Cerebellar cortex (tissue), 1 donor: ENCODE measurements at regions not wholly inside any gene's neighbourhood (a gene's known extent, or its start where the extent isn't known, plus 50 kb on each side); places are given as distances from the start of the nearest gene placed in this dataset.

ENCODE experiments used
- DNase-seq: peaks from one replicate; pipeline ENCODE4 v3.0.0-alpha.2; 2015; ENCODE audit warnings: low spot score

DNA sequence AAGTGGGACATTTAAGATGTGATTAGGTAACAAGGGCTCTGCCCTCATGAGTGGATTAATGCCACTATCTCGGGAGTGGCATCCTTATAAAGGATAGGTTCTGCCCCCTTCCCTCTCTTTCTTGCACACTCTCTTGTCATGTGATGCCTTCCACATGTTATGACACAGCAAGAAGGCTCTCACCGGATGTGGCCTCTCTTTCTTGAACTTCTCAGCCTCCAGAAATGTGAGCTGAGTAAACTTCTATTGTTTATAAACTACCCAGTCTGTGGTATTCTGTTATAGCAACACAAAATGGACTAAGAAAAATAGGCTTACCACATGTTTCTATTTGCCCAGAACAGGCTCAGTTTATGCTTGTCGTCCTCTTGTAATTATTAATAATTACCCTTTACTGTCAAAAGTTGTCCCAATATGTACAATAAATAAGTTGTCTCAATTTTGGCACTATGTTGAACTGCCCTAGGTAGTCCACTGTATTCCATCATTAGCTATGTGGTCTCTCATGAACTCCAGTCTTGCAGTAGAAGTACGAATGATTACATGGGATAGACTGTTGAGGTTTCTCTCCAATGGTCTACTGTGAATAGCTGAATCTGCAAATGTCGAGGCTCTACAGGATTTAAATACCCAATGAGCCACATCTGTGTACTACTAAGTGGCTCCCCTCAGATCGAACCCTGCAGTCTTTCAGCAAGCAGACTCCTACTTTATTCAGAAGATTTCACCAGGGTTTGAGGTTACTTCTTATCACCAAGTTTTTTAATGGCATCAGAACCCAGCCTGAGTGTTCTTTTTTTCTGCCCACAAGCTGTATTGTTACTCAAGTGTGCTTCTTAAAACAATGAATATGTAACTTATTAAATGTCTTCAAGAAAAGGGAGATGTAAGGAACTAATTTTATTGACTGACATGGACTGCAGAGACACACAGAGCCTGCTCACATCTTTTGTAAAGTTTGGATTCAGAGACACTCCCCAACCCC, 102.0 kb upstream of the LEF1 start:
- no peak for DNase-seq

- DNase-seq: no peak
These were observed 96.0 kb upstream of the LEF1 start for GRCh38 chr4:108264693-108265092.

GRCh38 chr4:108263057-108263456, 94.3 kb upstream of the LEF1 start:
- DNase-seq: no peak

GRCh38 chr4:108261026-108261425, 92.3 kb upstream of the LEF1 start:
- no peak for DNase-seq

DNA sequence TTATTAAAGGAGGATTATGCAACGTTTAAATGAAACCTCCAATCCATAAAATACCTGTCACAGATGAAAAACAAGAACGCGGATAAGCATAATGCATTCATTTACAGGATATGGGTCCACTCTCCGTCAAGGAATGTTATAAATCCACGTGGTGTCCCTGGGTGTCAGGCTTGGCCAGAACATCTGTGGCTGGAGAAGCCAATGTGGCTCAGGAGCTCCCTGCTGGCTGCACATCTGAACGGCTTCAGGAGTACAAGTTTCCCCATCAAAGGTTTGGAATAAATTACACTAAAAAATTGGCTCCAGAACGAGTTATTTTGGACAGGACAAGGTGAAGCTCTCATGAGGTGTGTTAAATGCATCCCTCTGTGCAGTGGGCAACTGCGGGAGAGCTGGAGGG, 87.8 kb upstream of the LEF1 start:
- DNase-seq: no peak

DNA sequence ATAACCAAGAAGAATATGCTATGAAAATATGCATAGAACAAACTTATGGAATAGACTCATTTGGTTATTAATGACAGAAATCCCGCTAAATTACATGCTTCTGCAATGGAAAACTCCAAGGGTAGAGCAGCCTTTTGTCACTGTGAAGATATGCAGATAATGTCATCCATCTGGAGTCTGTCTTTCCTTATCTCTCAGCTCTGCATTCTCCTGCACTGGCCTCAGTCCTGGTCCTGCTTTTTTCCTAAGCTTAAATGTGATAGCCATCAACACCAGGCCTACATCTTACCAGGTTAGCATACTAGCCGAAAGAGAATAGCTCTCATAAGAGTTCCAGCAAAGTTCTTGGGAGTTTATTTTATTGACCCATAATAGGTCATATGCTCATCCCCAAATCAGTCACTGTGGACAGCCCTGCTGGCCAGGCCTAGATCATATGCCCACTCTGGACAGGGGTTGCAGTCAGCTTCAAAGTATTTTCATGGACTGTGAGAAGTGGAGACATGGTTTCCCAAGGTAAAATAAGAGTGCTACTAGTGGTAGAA, 86.5 kb upstream of the LEF1 start:
- DNase-seq: no peak

- DNase-seq: no peak
These were observed 80.7 kb upstream of the LEF1 start for GRCh38 chr4:108249397-108249796.

GRCh38 chr4:108247387-108248049, 78.8 kb upstream of the LEF1 start:
- DNase-seq: no peak

DNA sequence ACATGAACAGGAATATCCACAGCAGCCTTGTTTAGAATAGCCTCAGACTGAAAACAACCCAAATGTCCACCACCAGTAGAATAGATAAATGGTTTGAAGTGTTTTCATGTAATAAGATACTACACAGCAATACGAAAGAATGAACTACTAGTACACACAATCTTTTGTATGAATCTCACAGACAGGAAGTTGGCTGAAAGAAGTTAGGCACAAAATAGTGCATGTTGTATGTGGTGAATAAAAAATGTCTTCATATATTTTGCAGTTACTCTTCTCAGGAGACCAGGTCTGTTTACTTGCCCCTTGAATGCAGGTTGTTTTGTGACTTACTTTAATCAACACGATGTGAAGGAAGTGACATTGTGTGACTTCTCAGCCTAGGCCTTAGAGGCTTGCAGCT, 75.9 kb upstream of the LEF1 start:
- no peak for DNase-seq

DNA sequence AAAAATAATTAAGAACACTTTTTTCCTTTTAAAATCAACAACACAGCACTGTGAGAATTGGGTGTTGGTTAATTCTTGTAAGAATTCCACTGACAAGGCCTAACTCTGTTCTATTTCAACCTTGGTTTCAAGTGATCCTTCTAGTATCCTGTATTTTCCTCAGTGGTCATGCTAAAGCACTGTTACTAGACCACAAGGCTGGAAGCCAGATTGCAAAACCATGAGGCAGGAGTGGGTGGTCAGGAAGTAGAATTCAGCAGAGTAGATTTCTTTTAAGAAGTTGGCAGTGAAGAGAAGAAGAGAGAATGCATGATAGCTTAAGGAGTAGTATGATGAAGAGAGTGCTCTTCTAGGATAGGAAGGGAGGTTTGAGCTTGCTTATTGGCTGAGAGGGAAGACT, 71.6 kb upstream of the LEF1 start:
- no peak for DNase-seq

DNA sequence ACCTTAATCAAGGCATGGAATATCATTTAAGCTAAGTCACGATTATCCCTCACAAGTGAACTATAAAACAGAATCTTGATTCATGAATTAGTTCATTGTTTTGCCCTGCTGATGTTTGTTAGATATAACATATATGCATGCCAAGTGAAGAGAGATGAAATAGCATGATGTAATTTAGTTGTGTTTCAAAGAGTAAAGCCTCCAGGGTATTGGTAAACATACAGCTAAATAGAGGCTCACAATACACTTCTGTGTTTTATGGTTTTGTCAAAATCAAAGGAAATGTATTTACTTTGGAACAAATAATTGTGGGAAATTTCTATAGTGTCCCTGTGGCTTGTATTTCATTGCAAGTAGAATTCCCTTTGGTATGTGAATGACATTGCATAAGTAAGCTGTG, 69.0 kb upstream of the LEF1 start:
- no peak for DNase-seq

DNA sequence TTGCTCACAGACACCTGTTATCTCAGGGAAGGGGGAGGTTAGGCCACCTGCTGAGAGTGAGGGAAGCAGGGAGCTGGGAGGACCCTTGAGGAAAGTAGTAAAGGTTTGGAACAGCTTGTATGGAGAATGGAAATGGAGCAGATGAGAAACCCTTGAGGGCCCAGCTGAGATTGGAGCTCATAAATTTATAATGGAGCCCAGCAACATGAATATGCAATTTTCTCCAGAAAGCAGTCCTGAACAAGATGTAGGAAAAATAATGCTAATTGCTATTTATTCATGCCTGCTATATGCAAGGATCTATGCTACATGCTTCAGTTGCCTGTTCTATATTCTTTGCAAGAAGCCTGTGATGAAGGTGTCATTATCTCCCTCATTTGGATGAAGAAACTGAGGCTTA, 67.5 kb upstream of the LEF1 start:
- DNase-seq: no peak

DNA sequence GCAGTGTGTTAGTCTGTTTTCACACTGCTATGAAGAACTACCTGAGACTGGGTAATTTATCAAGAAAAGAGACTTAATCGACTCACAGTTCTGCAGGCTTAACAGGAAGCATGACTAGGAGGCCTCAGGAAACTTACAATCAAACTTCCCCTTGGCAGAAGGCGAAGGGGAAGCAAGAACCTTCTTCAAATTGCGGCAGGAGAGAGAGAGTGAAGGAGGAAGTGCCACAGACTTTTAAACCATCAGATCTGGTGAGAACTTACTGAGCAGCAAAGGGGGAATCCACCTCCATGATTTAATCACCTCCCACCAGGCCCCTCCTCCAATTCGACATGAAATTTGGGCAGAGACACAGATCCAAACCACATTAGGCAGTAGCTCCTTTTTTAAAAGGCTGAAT, 59.2 kb upstream of the LEF1 start:
- DNase-seq: no peak

GRCh38 chr4:108224611-108225053, 55.9 kb upstream of the LEF1 start:
- no peak for DNase-seq

GRCh38 chr4:108223313-108223712, 54.6 kb upstream of the LEF1 start:
- no peak for DNase-seq

GRCh38 chr4:108219998-108220397, 51.3 kb upstream of the LEF1 start:
- no peak for DNase-seq
